Nephron (organoid): ENCODE measurements at regions not wholly inside any gene's neighbourhood (a gene's known extent, or its start where the extent isn't known, plus 50 kb on each side); places are given as distances from the start of the nearest gene placed in this dataset.
"Not testable (repeated sequence)": the region's sequence is repeated elsewhere in the genome, so short reads cannot be mapped to it uniquely, and the experiment has no call there.

ENCODE experiments used
- H3K27ac Mint-ChIP-seq, 3 experiments: 2 replicates each; pipeline ENCODE4 v1.8.0; 2020; ENCODE audit warnings: mixed read lengths in 3 of 3, mild to moderate bottlenecking in 2 of 3, moderate library complexity in 1 of 3
- H3K27me3 Mint-ChIP-seq: 2 replicates; pipeline ENCODE4 v1.8.0; 2021; ENCODE audit warnings: low read depth, mild to moderate bottlenecking, moderate library complexity, mixed read lengths
- H3K36me3 Mint-ChIP-seq: 2 replicates; pipeline ENCODE4 v1.8.0; 2020; ENCODE audit warnings: low read depth, mixed read lengths
- H3K4me1 Mint-ChIP-seq: 2 replicates; pipeline ENCODE4 v1.8.0; 2020; ENCODE audit warnings: mixed read lengths
- H3K4me3 Mint-ChIP-seq, 3 experiments: 2 replicates each; pipeline ENCODE4 v1.8.0; 2020; ENCODE audit warnings: mild to moderate bottlenecking in 3 of 3, mixed read lengths in 3 of 3, moderate library complexity in 2 of 3
- H3K9me3 Mint-ChIP-seq: 2 replicates; pipeline ENCODE4 v1.8.0; 2020; ENCODE audit warnings: mixed read lengths

DNA sequence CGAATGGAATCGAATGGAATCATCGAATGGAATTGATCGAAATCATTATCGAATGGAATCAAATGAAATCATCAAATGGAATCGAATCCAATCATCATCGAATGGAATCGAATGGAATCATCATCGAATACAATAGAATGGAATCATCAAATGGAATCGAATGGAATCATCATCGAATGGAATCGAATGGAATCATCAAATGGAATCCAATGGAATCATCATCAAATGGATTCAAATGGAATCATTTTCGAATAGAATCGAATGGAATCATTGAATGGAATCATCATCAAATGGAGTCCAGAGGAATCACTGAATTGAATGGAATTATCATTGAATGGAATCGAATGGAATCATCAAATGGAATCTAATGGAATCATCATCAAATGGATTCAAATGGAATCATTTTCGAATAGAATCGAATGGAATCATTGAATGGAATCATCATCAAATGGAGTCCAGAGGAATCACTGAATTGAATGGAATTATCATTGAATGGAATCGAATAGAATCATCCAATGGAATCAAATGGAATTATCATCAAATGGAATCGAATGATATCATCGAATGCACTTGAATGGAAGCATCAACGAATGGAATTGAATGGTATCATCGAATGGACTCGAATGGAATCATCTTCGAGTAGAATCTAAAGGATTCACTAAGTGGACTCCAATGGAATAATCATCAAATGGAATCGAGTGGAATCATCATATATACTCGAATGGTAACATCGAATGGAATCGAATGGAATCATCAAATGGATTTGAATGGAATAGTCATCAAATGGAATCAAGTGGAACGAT is 230.3 kb downstream of the SHCBP1 start:
- H3K27me3 Mint-ChIP-seq, H3K4me1 Mint-ChIP-seq, H3K4me3 Mint-ChIP-seq, H3K27ac Mint-ChIP-seq: not testable (repeated sequence)
- H3K9me3 Mint-ChIP-seq: peaks cover 22% of the 10 kb centered on the region
- H3K36me3 Mint-ChIP-seq: peaks cover 14% of the 10 kb centered on the region

DNA sequence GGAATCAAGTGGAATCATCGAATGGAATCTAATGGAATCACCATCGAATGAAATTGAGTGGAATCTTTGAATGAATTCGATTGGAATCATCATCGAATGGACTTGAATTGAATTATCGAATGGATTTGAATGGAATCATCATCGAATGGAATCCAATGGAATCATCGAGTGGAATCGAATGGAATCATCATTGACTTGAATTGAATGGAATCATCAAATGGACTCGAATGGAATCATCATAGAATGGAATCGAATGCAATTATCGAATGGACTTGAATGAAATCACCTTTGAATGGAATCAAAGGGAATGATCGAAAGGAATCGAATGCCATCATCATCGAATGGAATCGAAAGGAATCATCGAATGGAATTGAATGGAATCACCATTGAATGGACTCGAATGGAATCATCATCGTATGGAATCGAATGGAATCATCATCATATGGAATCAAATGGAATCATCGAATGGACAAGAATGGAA is 231.6 kb downstream of the SHCBP1 start:
- not testable (repeated sequence) for H3K27ac Mint-ChIP-seq, H3K4me1 Mint-ChIP-seq, H3K4me3 Mint-ChIP-seq, H3K27me3 Mint-ChIP-seq
- Mint-ChIP-seq H3K9me3 (peaks cover 18% of the 10 kb centered on the region), H3K36me3 (peaks cover 10% of the 10 kb centered on the region)

DNA sequence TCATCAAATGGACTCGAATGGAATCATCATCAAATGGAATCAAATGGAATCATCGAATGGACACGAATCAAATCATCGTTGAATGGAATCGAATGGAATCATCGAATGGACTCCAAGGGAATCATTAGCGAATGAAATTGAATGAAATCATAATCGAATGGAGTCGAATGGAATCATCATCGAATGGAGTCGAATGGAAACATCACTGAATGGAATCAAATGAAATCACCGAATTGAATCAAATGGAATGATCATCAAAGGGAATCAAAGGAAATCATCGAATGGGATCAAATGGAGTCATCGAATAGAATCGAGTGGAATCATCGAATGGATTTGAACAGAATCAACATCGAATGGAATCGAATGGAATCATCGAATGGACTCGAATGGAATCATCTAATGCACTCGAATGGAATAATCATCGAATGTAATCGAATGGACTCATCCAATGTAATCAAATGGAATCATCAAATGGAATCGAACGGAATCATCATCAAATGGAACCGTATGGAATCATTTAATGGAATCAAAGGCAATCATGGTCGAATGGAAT is 232.2 kb downstream of the SHCBP1 start:
- H3K27ac Mint-ChIP-seq, H3K4me1 Mint-ChIP-seq, H3K4me3 Mint-ChIP-seq, H3K27me3 Mint-ChIP-seq: not testable (repeated sequence)
- Mint-ChIP-seq H3K36me3 (peaks cover 10% of the 10 kb centered on the region), H3K9me3 (peaks cover 18% of the 10 kb centered on the region)

DNA sequence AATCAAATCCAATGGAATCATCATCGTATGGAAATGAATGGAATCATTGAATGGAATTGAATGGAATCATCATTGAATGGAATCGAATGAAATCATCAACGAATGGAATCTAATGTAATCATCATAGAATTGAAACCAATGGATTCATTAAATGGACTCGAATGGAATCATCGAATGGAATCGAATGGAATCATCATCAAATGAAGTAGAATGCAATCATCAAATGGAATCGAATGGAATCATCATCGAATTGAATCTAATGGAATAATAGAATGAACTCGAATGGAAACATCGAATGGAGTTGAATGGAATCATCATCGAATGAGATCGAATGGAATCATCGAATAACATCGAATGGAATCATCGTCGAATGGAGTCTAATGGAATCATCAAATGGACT is 232.8 kb downstream of the SHCBP1 start:
- not testable (repeated sequence) for H3K36me3 Mint-ChIP-seq, H3K27ac Mint-ChIP-seq, H3K4me1 Mint-ChIP-seq, H3K27me3 Mint-ChIP-seq, H3K4me3 Mint-ChIP-seq
- peaks cover 20% of the 10 kb centered on the region for H3K9me3 Mint-ChIP-seq

DNA sequence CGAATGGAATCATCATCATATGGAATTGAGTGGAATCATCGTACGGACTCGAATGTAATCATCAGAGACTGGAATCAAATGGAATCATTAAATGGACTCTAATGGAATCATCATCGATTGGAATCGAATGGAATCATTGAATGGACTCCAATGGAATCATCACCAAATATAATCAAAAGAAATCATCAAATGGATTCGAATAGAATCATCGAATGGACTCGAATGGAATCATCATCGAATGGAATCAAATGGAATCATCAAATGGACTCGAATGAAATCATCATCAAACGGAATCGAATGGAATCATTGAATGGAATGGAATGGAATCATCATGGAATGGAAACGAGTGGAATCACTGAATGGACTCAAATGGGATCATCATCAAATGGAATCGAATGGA is 233.5 kb downstream of the SHCBP1 start:
- H3K27me3 Mint-ChIP-seq, H3K4me1 Mint-ChIP-seq, H3K27ac Mint-ChIP-seq, H3K4me3 Mint-ChIP-seq: not testable (repeated sequence)
- Mint-ChIP-seq H3K36me3 (peaks cover 11% of the 10 kb centered on the region), H3K9me3 (peaks cover 21% of the 10 kb centered on the region)

DNA sequence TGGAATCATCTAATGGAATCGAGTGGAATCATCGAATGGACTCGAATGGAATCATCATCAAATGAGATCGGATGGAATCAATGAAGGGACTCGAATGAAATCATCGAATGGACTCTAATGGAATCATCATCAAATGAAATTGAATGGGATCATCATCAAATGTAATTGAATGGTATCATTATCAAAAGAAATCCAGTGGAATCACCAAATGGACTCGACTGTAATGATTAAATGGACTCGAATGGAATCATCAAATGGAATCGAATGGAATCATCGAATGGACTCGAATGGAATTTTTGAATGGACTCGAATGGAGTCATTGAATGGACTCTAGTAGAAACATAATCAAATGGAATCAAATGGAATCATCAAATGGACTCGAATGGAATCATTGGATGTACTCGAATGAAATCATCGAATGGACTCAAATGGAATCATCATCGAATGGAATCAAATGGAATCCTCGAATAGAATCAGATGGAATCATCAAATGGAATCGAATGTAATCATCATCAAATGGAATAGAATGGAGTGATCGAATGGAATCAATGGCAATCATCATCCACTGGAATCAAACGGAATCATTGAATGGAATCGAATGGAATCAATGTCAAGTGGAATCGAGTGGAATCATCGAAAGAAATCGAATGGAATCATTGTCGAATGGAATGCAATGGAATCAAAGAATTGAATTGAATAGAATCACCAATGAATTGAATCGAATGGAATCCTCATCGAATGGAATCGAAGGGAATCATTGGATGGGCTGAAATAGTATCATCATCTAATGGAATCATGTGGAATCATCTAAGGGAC is 234.2 kb downstream of the SHCBP1 start:
- H3K27me3 Mint-ChIP-seq, H3K27ac Mint-ChIP-seq, H3K4me3 Mint-ChIP-seq, H3K4me1 Mint-ChIP-seq: not testable (repeated sequence)
- H3K36me3 Mint-ChIP-seq: peaks cover 12% of the 10 kb centered on the region
- H3K9me3 Mint-ChIP-seq: peaks cover 24% of the 10 kb centered on the region

DNA sequence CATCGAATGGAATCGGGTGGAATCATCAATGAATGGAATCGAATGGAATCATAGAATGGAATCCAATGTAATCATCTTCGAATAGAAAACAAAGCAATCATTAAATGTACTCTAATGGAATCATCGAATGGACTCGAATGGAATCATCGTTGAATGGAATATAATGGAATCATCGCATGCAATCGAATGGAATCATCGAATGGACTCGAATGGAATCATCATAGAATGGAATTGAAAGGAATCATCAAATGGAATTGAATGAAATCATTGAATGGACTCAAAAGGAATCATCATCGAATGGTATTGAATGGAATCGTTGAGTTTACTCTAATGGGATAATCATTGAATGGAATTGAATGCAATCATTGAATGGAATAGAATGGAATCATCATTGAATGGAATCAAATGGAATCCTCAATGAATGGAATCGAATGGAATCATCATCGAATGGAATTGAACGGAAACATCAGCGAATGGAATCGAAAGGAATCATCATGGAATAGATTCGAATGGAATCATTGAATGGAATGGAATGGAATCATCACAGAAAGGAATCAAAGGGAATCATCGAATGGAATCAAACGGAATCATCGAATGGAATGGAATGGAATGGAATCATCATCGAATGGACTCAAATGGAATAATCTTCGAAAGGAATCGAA is 234.9 kb downstream of the SHCBP1 start:
- peaks cover 27% of the 10 kb centered on the region for H3K9me3 Mint-ChIP-seq
- peaks cover 13% of the 10 kb centered on the region for H3K36me3 Mint-ChIP-seq
- H3K27me3 Mint-ChIP-seq, H3K4me3 Mint-ChIP-seq, H3K27ac Mint-ChIP-seq, H3K4me1 Mint-ChIP-seq: not testable (repeated sequence)

DNA sequence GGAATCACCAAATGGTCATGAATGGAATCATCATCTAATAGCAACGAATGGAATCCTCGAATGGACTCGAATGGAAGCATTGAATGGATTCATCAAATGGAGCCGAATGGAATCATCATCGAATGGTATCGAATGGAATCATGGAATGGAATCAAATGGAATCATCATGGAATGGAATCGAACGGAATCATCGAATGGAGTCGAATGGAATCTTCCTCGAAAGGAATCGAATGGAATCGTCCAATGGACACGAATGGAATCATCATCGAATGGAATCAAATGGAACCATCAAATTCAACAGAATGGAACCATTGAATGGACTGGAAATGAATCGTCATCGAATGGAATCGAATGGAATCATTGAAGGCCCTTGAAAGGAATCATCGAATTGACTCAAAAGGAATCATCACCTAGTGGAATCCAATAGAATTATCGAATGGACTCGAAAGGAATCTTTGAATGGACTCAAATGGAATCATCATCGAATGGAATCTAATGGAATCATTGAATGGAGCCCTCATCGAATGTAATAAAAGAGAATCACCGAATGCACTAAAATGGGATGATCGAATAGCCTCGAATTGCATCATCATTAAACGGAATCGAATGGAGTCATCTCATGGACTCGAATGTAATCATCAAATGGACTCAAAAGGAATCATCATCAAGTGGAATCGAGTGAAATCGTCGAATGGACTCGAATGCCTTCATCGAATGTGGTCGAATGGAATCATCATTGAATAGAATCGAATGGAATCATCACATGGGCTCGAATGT is 236.7 kb downstream of the SHCBP1 start:
- H3K4me3 Mint-ChIP-seq, H3K27me3 Mint-ChIP-seq, H3K27ac Mint-ChIP-seq, H3K4me1 Mint-ChIP-seq: not testable (repeated sequence)
- peaks cover 25% of the 10 kb centered on the region for H3K9me3 Mint-ChIP-seq
- peaks cover 10% of the 10 kb centered on the region for H3K36me3 Mint-ChIP-seq

DNA sequence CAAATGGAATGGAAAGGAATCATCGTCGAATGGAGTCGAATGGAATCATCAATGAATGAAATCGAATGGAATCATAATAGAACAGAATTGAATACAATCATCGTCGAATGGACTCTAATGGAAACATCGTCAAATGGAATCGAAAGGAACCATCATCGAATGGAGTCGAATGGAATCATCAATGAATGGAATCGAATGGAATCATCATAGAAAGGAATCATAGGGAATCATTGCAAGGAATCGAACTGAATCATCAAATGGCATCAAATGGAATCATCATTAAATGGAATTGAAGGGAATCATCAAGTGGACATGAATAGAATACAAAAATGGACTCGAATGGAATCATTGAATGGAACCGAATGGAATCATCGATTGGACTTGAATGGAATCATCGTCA is 237.6 kb downstream of the SHCBP1 start:
- not testable (repeated sequence) for H3K27ac Mint-ChIP-seq, H3K27me3 Mint-ChIP-seq, H3K4me1 Mint-ChIP-seq, H3K4me3 Mint-ChIP-seq
- H3K36me3 Mint-ChIP-seq: peaks cover 10% of the 10 kb centered on the region
- H3K9me3 Mint-ChIP-seq: peaks cover 25% of the 10 kb centered on the region

DNA sequence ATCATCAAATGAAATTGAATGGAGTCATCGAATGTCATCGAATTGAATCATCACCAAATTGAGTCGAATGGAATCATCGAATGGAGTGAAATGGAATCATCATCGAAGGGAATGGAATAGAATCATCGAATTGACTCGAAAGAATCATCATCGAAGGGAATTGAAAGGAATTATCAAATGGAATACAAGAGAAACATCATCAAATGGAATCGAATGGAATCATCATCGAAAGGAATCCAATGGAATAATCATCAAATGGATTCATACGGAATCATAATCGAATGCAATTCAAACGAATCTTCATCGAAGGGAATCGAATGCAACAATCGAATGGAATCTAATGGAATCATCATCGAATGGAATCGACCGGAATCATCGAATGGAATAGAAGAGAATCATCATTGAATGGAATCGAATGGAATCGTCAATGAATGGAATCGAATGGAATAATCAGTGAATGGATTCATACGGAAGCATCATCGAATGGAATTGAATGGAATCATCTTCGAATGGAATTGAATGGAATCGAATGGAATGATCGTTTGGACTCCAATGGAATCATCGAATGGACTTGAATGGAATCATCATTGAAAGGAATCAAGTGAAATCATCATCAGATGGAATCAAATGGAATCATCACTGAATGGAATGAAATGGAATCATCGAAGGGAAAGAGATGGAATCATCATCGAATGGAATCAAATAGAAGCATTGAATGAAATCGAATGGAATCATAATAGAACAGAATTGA is 238.2 kb downstream of the SHCBP1 start:
- H3K27ac Mint-ChIP-seq, H3K4me1 Mint-ChIP-seq, H3K27me3 Mint-ChIP-seq, H3K4me3 Mint-ChIP-seq: not testable (repeated sequence)
- peaks cover 25% of the 10 kb centered on the region for H3K9me3 Mint-ChIP-seq
- peaks cover 10% of the 10 kb centered on the region for H3K36me3 Mint-ChIP-seq

DNA sequence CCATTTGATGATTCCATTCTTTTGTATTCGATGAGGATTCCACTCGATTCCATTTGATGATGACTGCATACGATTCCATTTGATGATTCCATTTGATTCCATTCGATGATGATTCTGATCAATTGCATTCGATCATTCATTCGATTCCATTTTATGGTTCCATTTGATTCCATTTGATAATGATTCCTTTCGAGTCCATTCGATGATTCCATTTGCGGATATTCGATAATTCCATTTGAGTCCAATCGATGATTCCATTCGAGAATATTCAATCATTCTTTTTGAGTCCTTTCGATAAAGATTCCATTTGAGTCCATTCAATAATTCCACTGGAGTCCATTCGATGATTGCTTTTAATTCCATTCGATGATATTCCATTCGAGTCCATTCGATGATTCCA is 239.1 kb downstream of the SHCBP1 start:
- H3K9me3 Mint-ChIP-seq: peaks cover 19% of the 10 kb centered on the region
- not testable (repeated sequence) for H3K4me1 Mint-ChIP-seq, H3K36me3 Mint-ChIP-seq

DNA sequence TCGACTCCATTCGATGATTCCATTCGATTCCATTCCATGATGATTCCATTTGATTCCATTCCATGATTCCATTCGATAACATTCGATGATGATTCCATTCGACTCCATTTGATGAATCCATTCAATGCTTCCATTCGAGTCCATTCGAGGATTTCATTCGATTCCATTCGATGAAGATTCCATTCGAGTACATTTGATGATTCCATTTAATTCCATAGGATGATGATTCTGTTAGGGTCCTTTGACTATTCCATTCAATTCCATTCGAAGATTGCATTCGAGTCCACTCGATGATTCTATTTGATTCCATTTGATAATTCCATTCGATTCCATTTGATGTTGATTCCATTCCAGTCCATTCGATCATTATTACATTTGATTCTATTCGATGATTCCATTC is 239.8 kb downstream of the SHCBP1 start:
- not testable (repeated sequence) for H3K27me3 Mint-ChIP-seq, H3K27ac Mint-ChIP-seq, H3K4me3 Mint-ChIP-seq, H3K4me1 Mint-ChIP-seq, H3K36me3 Mint-ChIP-seq
- peaks cover 15% of the 10 kb centered on the region for H3K9me3 Mint-ChIP-seq

More for the DNA sequence above, 239.1 kb downstream of the SHCBP1 start:
- not testable (repeated sequence) for H3K27me3 Mint-ChIP-seq, H3K4me3 Mint-ChIP-seq, H3K27ac Mint-ChIP-seq
